CD14-positive monocyte (primary cell): ENCODE measurements at regions not wholly inside any gene's neighbourhood (a gene's known extent, or its start where the extent isn't known, plus 50 kb on each side); places are given as distances from the start of the nearest gene placed in this dataset.

Experiments used
- DNase-seq, 3 donors: peaks; one replicate each; pipeline ENCODE4 v3.0.0-alpha.2; 2011 to 2022
- H2AFZ ChIP-seq: 2 replicates; pipeline ENCODE4 v1.6.0; 2012; ENCODE audit warnings: mild to moderate bottlenecking, low read depth, low read length, inconsistent platforms; ENCODE audit not compliant: insufficient read depth, poor library complexity, severe bottlenecking
- H3K27ac ChIP-seq, 2 donors: 1 replicate in 1 of 2; 2 replicates in 1 of 2; pipeline ENCODE4 v1.5.1; 2012 to 2013; ENCODE audit warnings: low read length in 2 of 2, control low read depth in 1 of 2, inconsistent platforms in 1 of 2, low read depth in 1 of 2, mild to moderate bottlenecking in 1 of 2
- H3K27me3 ChIP-seq, 2 donors: one replicate each; pipeline versions ENCODE4 v1.6.0 to v1.6.1; 2011 to 2013; ENCODE audit warnings: low read length in 2 of 2; ENCODE audit not compliant: control insufficient read depth in 2 of 2, insufficient read depth in 2 of 2
- H3K36me3 ChIP-seq, 2 donors: replicated peaks in 1 of 2; 1 replicate in 1 of 2; 2 replicates in 1 of 2; pipeline versions ENCODE4 v1.5.1 to v1.6.1; 2012 to 2013; ENCODE audit warnings: low read length in 2 of 2, control low read depth in 1 of 2, inconsistent platforms in 1 of 2, mild to moderate bottlenecking in 1 of 2; ENCODE audit not compliant: insufficient read depth in 2 of 2, control insufficient read depth in 1 of 2
- H3K4me1 ChIP-seq, 2 donors: 1 replicate in 1 of 2; 2 replicates in 1 of 2; pipeline versions ENCODE4 v1.5.1 to v1.6.1; 2012 to 2013; ENCODE audit warnings: low read length in 2 of 2, control low read depth in 1 of 2, inconsistent platforms in 1 of 2, mild to moderate bottlenecking in 1 of 2, moderate library complexity in 1 of 2; ENCODE audit not compliant: insufficient read depth in 2 of 2, control insufficient read depth in 1 of 2
- H3K4me2 ChIP-seq: replicated peaks from 2 replicates; pipeline ENCODE3; 2012; ENCODE audit warnings: low read length, moderate library complexity, mild to moderate bottlenecking; ENCODE audit not compliant: poor library complexity, severe bottlenecking; ENCODE audit errors: extremely low read depth
- H3K4me3 ChIP-seq, 3 experiments: fragments of 200-600 bp in 1 of 3; sonication (generic) in 1 of 3; replicated peaks in 1 of 3; 1 replicate in 2 of 3; 2 replicates in 1 of 3; pipeline ENCODE4 v1.5.1; 2011 to 2013; ENCODE audit warnings: low read length in 3 of 3, mild to moderate bottlenecking in 3 of 3, control low read depth in 2 of 3, low read depth in 2 of 3, inconsistent platforms in 1 of 3, moderate library complexity in 1 of 3
- H3K79me2 ChIP-seq: 2 replicates; pipeline ENCODE4 v1.6.0; 2012; ENCODE audit warnings: mild to moderate bottlenecking, control low read depth, inconsistent platforms, low read length, moderate library complexity; ENCODE audit not compliant: insufficient read depth
- H3K9ac ChIP-seq: 2 replicates; pipeline ENCODE4 v1.6.0; 2017; ENCODE audit warnings: low read length, mild to moderate bottlenecking; ENCODE audit not compliant: insufficient read depth, poor library complexity, severe bottlenecking
- H3K9me3 ChIP-seq, 2 donors: replicated peaks in 1 of 2; 1 replicate in 1 of 2; 2 replicates in 1 of 2; pipeline versions ENCODE4 v1.5.1 to v1.6.1; 2012 to 2013; ENCODE audit warnings: low read length in 2 of 2, control low read depth in 1 of 2; ENCODE audit not compliant: control insufficient read depth in 1 of 2, insufficient read depth in 1 of 2
- H4K20me1 ChIP-seq: 2 replicates; pipeline ENCODE4 v1.6.0; 2012; ENCODE audit warnings: mild to moderate bottlenecking, low read length, control low read depth, moderate library complexity; ENCODE audit not compliant: insufficient read depth
- H3K27ac Mint-ChIP-seq, 7 donors: one replicate each; pipeline ENCODE4 v1.8.0; 2020; ENCODE audit warnings: mild to moderate bottlenecking in 7 of 7, mixed read lengths in 7 of 7, moderate library complexity in 6 of 7, inconsistent platforms in 2 of 7
- H3K27me3 Mint-ChIP-seq, 3 donors: one replicate each; pipeline ENCODE4 v1.8.0; 2021 to 2022; ENCODE audit warnings: low read depth in 3 of 3, mild to moderate bottlenecking in 3 of 3, mixed read lengths in 3 of 3, moderate library complexity in 3 of 3, inconsistent platforms in 1 of 3
- H3K36me3 Mint-ChIP-seq, 2 donors: one replicate each; pipeline ENCODE4 v1.8.0; 2020; ENCODE audit warnings: mixed read lengths in 2 of 2, inconsistent platforms in 1 of 2, mild to moderate bottlenecking in 1 of 2
- H3K4me1 Mint-ChIP-seq: one replicate; pipeline ENCODE4 v1.8.0; 2020; ENCODE audit warnings: mild to moderate bottlenecking, mixed read lengths
- H3K4me3 Mint-ChIP-seq, 2 donors: one replicate each; pipeline ENCODE4 v1.8.0; 2020; ENCODE audit warnings: mild to moderate bottlenecking in 2 of 2, mixed read lengths in 2 of 2, moderate library complexity in 1 of 2
- H3K9me3 Mint-ChIP-seq, 7 donors: one replicate each; pipeline ENCODE4 v1.8.0; 2020 to 2022; ENCODE audit warnings: mixed read lengths in 7 of 7, mild to moderate bottlenecking in 6 of 7, moderate library complexity in 6 of 7, inconsistent platforms in 2 of 7
- CTCF ChIP-seq: fragments of 200-600 bp; IDR thresholded peaks from one replicate; pipeline ENCODE4 v1.8.0; 2022; ENCODE audit warnings: antibody characterized with exemption, mild to moderate bottlenecking
- WGBS: methylation state at CpG from one replicate; pipeline ENCODE4 v1.1.5; 2013; ENCODE audit warnings: missing lambda C conversion rate; ENCODE audit not compliant: insufficient coverage; 5-methylcytosine and 5-hydroxymethylcytosine counted together
- intact Hi-C, 2 donors: fragments of 100-400 bp; cut with micrococcal nuclease; formaldehyde crosslinking; loops; one replicate each; pipeline versions ENCODE4 v1.15.0 to v1.15.1; 2023

- WGBS = no CpG with 5 or more reads among the region's 4 CpGs
- Mint-ChIP-seq H3K4me3 (no peak overlapping the region), H3K4me1 (no peaks in the 10 kb centered on the region), H3K36me3 (no peaks in the 10 kb centered on the region), H3K27ac (no peak overlapping the region), H3K27me3 (no peaks in the 10 kb centered on the region), H3K9me3 (peaks cover 0 to 8% (median 0%) of the 10 kb centered on the region in 7 donors)
- Histone ChIP-seq H2AFZ (no peak overlapping the region), H3K4me3 (no peak overlapping the region), H3K27me3 (no peaks in the 10 kb centered on the region), H4K20me1 (no peaks in the 10 kb centered on the region), H3K4me2 (no peak overlapping the region), H3K36me3 (no peaks in the 10 kb centered on the region), H3K9ac (no peak overlapping the region), H3K4me1 (no peaks in the 10 kb centered on the region), H3K79me2 (no peaks in the 10 kb centered on the region), H3K9me3 (peaks cover 0 to 2% of the 10 kb centered on the region in 2 donors), H3K27ac (no peak overlapping the region)
- TF ChIP-seq CTCF = no peak
- no peak for DNase-seq
- intact Hi-C loops = no loop called here
Observed at GRCh38 chr2:4336864-4337263, 633.5 kb downstream of the DCDC2C start.

- Mint-ChIP-seq H3K4me1 (no peaks in the 10 kb centered on the region), H3K36me3 (no peaks in the 10 kb centered on the region), H3K4me3 (no peak overlapping the region), H3K27ac (no peak overlapping the region), H3K27me3 (no peaks in the 10 kb centered on the region), H3K9me3 (peaks cover 0 to 5% (median 2%) of the 10 kb centered on the region in 7 donors)
- H3K36me3 ChIP-seq = no peaks in the 10 kb centered on the region
- no peaks in the 10 kb centered on the region for H3K27me3 ChIP-seq
- H3K4me3 ChIP-seq = no peak overlapping the region
- no peaks in the 10 kb centered on the region for H3K9me3 ChIP-seq
- no peak for TF ChIP-seq CTCF
- no peak overlapping the region for H3K9ac ChIP-seq
- no peak for DNase-seq
- H3K79me2 ChIP-seq = no peaks in the 10 kb centered on the region
- H2AFZ ChIP-seq = no peak overlapping the region
- no peaks in the 10 kb centered on the region for H3K4me1 ChIP-seq
- no peak overlapping the region for H3K4me2 ChIP-seq
- intact Hi-C loops = no loop called here
- H3K27ac ChIP-seq = no peak overlapping the region
- H4K20me1 ChIP-seq = no peaks in the 10 kb centered on the region
Observed at GRCh38 chr2:4338345-4338744, 635.0 kb downstream of the DCDC2C start.
